HCT116 (cell line): ENCODE measurements at regions not wholly inside any gene's neighbourhood (a gene's known extent, or its start where the extent isn't known, plus 50 kb on each side); places are given as distances from the start of the nearest gene placed in this dataset.

Source experiments
- ATAC-seq: fragments of 200-7000 bp; cut with Tn5 transposase; 2 replicates; pipeline ENCODE4 v1.9.1; 2020; ENCODE audit warnings: mild to moderate bottlenecking, moderate library complexity
- BruUV-seq: library from RNA; stranded (reverse); fragments of 400-500 nt; replicated peaks from 2 replicates; lab custom pipeline; 2021; lab: Mats Ljungman, UMichigan
- CTCF ChIA-PET: fragments of 300-600 bp; sonication (Branson Sonifier 250); formaldehyde crosslinking; loops from one replicate; lab custom pipeline; 2021; ENCODE audit warnings: antibody characterized with exemption; lab: Charles Lee
- POLR2A ChIA-PET: fragments of 300-600, 350-600 bp; sonication (Branson Sonifier 250); formaldehyde crosslinking; loops from one replicate; lab custom pipeline; 2021; ENCODE audit warnings: antibody characterized with exemption; lab: Charles Lee
- RAD21 ChIA-PET, 2 experiments: fragments of 300-600 bp; sonication (Branson Sonifier 250); formaldehyde crosslinking; loops; one replicate each; lab custom pipeline; 2023; ENCODE audit warnings: low total read pairs in 2 of 2; ENCODE audit not compliant: uncharacterized antibody in 2 of 2, unreplicated experiment in 2 of 2, low non-redundant PET in 1 of 2; lab: Charles Lee
- DNase-seq: peaks from one replicate; pipeline ENCODE4 v3.0.0-alpha.2; 2010; ENCODE audit warnings: low read depth, low spot score
- H2AFZ ChIP-seq: fragments of 200-600 bp; shearing (Covaris generic), sonication (generic); 2 replicates; pipeline ENCODE4 v1.6.1; 2017; ENCODE audit warnings: low read depth, mixed run types, mixed read lengths, antibody characterized with exemption, low read length; ENCODE audit not compliant: poor library complexity, severe bottlenecking
- H3K27ac ChIP-seq: 2 replicates; pipeline ENCODE4 v1.5.1; 2012; ENCODE audit warnings: low read depth, low read length
- H3K27me3 ChIP-seq: fragments of 200-600 bp; sonication (generic); 2 replicates; pipeline ENCODE4 v1.6.1; 2016; ENCODE audit warnings: mixed run types, low read length, mixed read lengths; ENCODE audit not compliant: insufficient read depth
- H3K36me3 ChIP-seq, 2 experiments: fragments of 200-500 bp in 1 of 2; fragments of 200-600 bp in 1 of 2; sonication (Bioruptor generic) in 1 of 2; sonication (generic) in 1 of 2; 2 replicates each; pipeline versions ENCODE4 v1.5.1 to v1.6.1; 2014 to 2016; ENCODE audit warnings: low read length in 2 of 2, inconsistent platforms in 1 of 2, mixed read lengths in 1 of 2, mixed run types in 1 of 2; ENCODE audit not compliant: insufficient read depth in 2 of 2, control insufficient read depth in 1 of 2
- H3K4me1 ChIP-seq, 2 experiments: fragments of 200-600 bp in 1 of 2; sonication (generic) in 1 of 2; 2 replicates each; pipeline versions ENCODE4 v1.5.1 to v1.6.1; 2012 to 2017; ENCODE audit warnings: low read length in 2 of 2, inconsistent platforms in 1 of 2, mild to moderate bottlenecking in 1 of 2, mixed read lengths in 1 of 2, mixed run types in 1 of 2, moderate library complexity in 1 of 2; ENCODE audit not compliant: insufficient read depth in 2 of 2, control insufficient read depth in 1 of 2
- H3K4me2 ChIP-seq: fragments of 200-600 bp; sonication (generic); 2 replicates; pipeline ENCODE4 v1.6.1; 2017; ENCODE audit warnings: mixed run types, low read length, mixed read lengths
- H3K4me3 ChIP-seq, 2 experiments: fragments of 200-600 bp in 1 of 2; sonication (generic) in 1 of 2; replicated peaks in 1 of 2; 2 replicates each; pipeline ENCODE4 v1.5.1; 2011 to 2016; ENCODE audit warnings: low read length in 2 of 2, control low read depth in 1 of 2, low read depth in 1 of 2, mild to moderate bottlenecking in 1 of 2, mixed read lengths in 1 of 2, mixed run types in 1 of 2
- H3K79me2 ChIP-seq: fragments of 200-600 bp; sonication (generic); 2 replicates; pipeline ENCODE4 v1.6.1; 2017; ENCODE audit warnings: mild to moderate bottlenecking, mixed run types, low read length, moderate library complexity, mixed read lengths; ENCODE audit not compliant: insufficient read depth
- H3K9ac ChIP-seq: fragments of 200-600 bp; sonication (generic); 2 replicates; pipeline ENCODE4 v1.6.1; 2016; ENCODE audit warnings: low read length, mixed read lengths
- H3K9me2 ChIP-seq: fragments of 200-600 bp; sonication (generic), shearing (Covaris generic); 2 replicates; pipeline ENCODE4 v1.6.1; 2017; ENCODE audit warnings: mixed run types, mild to moderate bottlenecking, moderate library complexity; ENCODE audit not compliant: insufficient read depth
- H3K9me3 ChIP-seq, 2 experiments: fragments of 200-500 bp in 1 of 2; fragments of 200-600 bp in 1 of 2; sonication (Bioruptor generic) in 1 of 2; sonication (generic) in 1 of 2; 2 replicates each; pipeline ENCODE4 v1.6.1; 2014 to 2017; ENCODE audit warnings: low read length in 2 of 2, mixed read lengths in 2 of 2, inconsistent platforms in 1 of 2, low read depth in 1 of 2, mild to moderate bottlenecking in 1 of 2, mixed run types in 1 of 2, moderate library complexity in 1 of 2; ENCODE audit not compliant: control insufficient read depth in 1 of 2, insufficient read depth in 1 of 2
- H4K20me1 ChIP-seq: fragments of 200-600 bp; sonication (generic), shearing (Covaris generic); 2 replicates; pipeline ENCODE4 v1.6.1; 2017; ENCODE audit warnings: mixed run types, mild to moderate bottlenecking, moderate library complexity; ENCODE audit not compliant: insufficient read depth
- CEBPB ChIP-seq: IDR thresholded peaks from 2 replicates; pipeline ENCODE4 v1.6.1; 2012; ENCODE audit warnings: low read depth
- ELF1 ChIP-seq: IDR thresholded peaks from 2 replicates; pipeline ENCODE4 v1.6.1; 2012; ENCODE audit warnings: low read depth, borderline replicate concordance
- EZH2 ChIP-seq: fragments of 200-600 bp; sonication (generic); IDR thresholded peaks from 2 replicates; pipeline ENCODE4 v1.6.1; 2017; ENCODE audit warnings: antibody characterized with exemption, mixed run types
- EZH2phosphoT487 ChIP-seq: fragments of 200-600 bp; IDR thresholded peaks from 2 replicates; pipeline ENCODE4 v1.6.1; 2018; ENCODE audit warnings: antibody characterized with exemption, borderline replicate concordance
- FOSL1 ChIP-seq: IDR thresholded peaks from 2 replicates; pipeline ENCODE4 v1.6.1; 2012; ENCODE audit warnings: low read depth
- POLR2A ChIP-seq: IDR thresholded peaks from 2 replicates; pipeline ENCODE4 v1.7.0; 2011; ENCODE audit warnings: borderline replicate concordance; ENCODE audit not compliant: insufficient read depth, insufficient read length; ENCODE audit errors: extremely low read depth
- SIN3A ChIP-seq: IDR thresholded peaks from 2 replicates; pipeline ENCODE4 v1.6.1; 2012; ENCODE audit warnings: low read depth
- SP1 ChIP-seq: IDR thresholded peaks from 2 replicates; pipeline ENCODE4 v1.6.1; 2012; ENCODE audit warnings: low read depth
- SRF ChIP-seq: IDR thresholded peaks from 2 replicates; pipeline ENCODE4 v1.6.1; 2012; ENCODE audit warnings: low read depth
- YY1 ChIP-seq: IDR thresholded peaks from 2 replicates; pipeline ENCODE4 v1.6.1; 2011; ENCODE audit warnings: low read length, low read depth, moderate library complexity, mild to moderate bottlenecking; ENCODE audit not compliant: insufficient replicate concordance; ENCODE audit errors: extremely low read depth
- ZFX ChIP-seq: fragments of 450-650 bp; IDR thresholded peaks from 2 replicates; pipeline ENCODE4 v1.6.1; 2017
- ZNF274 ChIP-seq: fragments of 200-500 bp; sonication (Bioruptor generic); IDR thresholded peaks from 2 replicates; pipeline ENCODE4 v1.6.1; 2014; ENCODE audit warnings: mild to moderate bottlenecking, low read depth, low read length, inconsistent platforms
- intact Hi-C: fragments of 100-400 bp; cut with micrococcal nuclease; formaldehyde crosslinking; loops from 2 replicates; pipeline ENCODE4 v1.10.0; 2022
- TF ChIP-seq, protein P1 (sequence below): IDR thresholded peaks from 2 replicates; pipeline ENCODE4 v1.6.1; 2012
- TF ChIP-seq, protein P2 (sequence below), 3 experiments: fragments of 200-600 bp in 1 of 3; sonication (generic) in 1 of 3; IDR thresholded peaks in 2 of 3; conservative IDR thresholded peaks in 1 of 3; 2 replicates each; pipeline ENCODE4 v1.5.1; 2012 to 2017; ENCODE audit warnings: low read depth in 2 of 3, low read length in 2 of 3, antibody characterized with exemption in 1 of 3, borderline replicate concordance in 1 of 3, control low read depth in 1 of 3, mild to moderate bottlenecking in 1 of 3, mixed read lengths in 1 of 3, mixed run types in 1 of 3, moderate library complexity in 1 of 3; ENCODE audit not compliant: insufficient read depth in 1 of 3
- TF ChIP-seq, protein P3 (sequence below): IDR thresholded peaks from 2 replicates; pipeline ENCODE4 v1.6.1; 2012; ENCODE audit warnings: low read depth
- TF ChIP-seq, protein P4 (sequence below): IDR thresholded peaks from 2 replicates; pipeline ENCODE4 v1.6.1; 2012
- TF ChIP-seq, protein P5 (sequence below): IDR thresholded peaks from 2 replicates; pipeline ENCODE4 v1.6.1; 2011; ENCODE audit warnings: mild to moderate bottlenecking, low read length, moderate library complexity; ENCODE audit not compliant: insufficient replicate concordance; ENCODE audit errors: extremely low read depth

DNA sequence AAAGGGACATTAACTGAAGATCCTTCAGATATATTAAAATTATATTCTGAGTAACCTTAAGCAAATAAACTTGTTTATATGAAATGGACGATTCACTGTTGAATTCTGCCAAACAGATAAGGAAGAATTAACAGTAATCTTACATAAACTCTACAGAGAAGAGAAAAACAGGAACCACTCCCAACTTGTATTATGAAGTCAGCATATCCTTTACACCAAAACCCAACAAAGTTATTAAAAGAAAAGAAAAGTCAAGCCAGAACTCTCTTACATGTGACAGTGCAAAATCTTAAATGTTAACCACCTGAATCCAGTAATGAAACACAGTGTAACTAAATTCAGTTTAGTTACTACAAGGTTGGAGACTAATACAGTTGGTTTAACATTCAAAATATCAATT lies 185.8 kb downstream of the DEPDC1B start:
- no peaks in the 10 kb centered on the region for H3K36me3 ChIP-seq
- H3K9me3 ChIP-seq, result no peaks in the 10 kb centered on the region
- H3K4me1 ChIP-seq, result no peaks in the 10 kb centered on the region
- H3K79me2 ChIP-seq, result no peaks in the 10 kb centered on the region
- no peak for ATAC-seq
- TF ChIP-seq, protein P1, sequence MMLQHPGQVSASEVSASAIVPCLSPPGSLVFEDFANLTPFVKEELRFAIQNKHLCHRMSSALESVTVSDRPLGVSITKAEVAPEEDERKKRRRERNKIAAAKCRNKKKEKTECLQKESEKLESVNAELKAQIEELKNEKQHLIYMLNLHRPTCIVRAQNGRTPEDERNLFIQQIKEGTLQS, result no peak
- TF ChIP-seq ZNF274 (no peak), EZH2phosphoT487 (no peak), EZH2 (no peak), SIN3A (no peak), POLR2A (no peak), YY1 (no peak), CEBPB (no peak), SRF (no peak), FOSL1 (no peak), ELF1 (no peak), SP1 (no peak), ZFX (no peak)
- TF ChIP-seq, protein P2, sequence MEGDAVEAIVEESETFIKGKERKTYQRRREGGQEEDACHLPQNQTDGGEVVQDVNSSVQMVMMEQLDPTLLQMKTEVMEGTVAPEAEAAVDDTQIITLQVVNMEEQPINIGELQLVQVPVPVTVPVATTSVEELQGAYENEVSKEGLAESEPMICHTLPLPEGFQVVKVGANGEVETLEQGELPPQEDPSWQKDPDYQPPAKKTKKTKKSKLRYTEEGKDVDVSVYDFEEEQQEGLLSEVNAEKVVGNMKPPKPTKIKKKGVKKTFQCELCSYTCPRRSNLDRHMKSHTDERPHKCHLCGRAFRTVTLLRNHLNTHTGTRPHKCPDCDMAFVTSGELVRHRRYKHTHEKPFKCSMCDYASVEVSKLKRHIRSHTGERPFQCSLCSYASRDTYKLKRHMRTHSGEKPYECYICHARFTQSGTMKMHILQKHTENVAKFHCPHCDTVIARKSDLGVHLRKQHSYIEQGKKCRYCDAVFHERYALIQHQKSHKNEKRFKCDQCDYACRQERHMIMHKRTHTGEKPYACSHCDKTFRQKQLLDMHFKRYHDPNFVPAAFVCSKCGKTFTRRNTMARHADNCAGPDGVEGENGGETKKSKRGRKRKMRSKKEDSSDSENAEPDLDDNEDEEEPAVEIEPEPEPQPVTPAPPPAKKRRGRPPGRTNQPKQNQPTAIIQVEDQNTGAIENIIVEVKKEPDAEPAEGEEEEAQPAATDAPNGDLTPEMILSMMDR (IDR thresholded peaks at IDR 0.05 in 2 of 3, conservative IDR thresholded peaks at IDR 0.05 in 1 of 3; ENCODE audit: borderline replicate concordance in 1 of 3, insufficient read depth in 1 of 3, low read depth in 2 of 3, low read length in 2 of 3), result no peak
- TF ChIP-seq, protein P3, sequence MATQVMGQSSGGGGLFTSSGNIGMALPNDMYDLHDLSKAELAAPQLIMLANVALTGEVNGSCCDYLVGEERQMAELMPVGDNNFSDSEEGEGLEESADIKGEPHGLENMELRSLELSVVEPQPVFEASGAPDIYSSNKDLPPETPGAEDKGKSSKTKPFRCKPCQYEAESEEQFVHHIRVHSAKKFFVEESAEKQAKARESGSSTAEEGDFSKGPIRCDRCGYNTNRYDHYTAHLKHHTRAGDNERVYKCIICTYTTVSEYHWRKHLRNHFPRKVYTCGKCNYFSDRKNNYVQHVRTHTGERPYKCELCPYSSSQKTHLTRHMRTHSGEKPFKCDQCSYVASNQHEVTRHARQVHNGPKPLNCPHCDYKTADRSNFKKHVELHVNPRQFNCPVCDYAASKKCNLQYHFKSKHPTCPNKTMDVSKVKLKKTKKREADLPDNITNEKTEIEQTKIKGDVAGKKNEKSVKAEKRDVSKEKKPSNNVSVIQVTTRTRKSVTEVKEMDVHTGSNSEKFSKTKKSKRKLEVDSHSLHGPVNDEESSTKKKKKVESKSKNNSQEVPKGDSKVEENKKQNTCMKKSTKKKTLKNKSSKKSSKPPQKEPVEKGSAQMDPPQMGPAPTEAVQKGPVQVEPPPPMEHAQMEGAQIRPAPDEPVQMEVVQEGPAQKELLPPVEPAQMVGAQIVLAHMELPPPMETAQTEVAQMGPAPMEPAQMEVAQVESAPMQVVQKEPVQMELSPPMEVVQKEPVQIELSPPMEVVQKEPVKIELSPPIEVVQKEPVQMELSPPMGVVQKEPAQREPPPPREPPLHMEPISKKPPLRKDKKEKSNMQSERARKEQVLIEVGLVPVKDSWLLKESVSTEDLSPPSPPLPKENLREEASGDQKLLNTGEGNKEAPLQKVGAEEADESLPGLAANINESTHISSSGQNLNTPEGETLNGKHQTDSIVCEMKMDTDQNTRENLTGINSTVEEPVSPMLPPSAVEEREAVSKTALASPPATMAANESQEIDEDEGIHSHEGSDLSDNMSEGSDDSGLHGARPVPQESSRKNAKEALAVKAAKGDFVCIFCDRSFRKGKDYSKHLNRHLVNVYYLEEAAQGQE, result no peak
- TF ChIP-seq, protein P4, sequence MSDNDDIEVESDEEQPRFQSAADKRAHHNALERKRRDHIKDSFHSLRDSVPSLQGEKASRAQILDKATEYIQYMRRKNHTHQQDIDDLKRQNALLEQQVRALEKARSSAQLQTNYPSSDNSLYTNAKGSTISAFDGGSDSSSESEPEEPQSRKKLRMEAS, result no peak
- TF ChIP-seq, protein P5, sequence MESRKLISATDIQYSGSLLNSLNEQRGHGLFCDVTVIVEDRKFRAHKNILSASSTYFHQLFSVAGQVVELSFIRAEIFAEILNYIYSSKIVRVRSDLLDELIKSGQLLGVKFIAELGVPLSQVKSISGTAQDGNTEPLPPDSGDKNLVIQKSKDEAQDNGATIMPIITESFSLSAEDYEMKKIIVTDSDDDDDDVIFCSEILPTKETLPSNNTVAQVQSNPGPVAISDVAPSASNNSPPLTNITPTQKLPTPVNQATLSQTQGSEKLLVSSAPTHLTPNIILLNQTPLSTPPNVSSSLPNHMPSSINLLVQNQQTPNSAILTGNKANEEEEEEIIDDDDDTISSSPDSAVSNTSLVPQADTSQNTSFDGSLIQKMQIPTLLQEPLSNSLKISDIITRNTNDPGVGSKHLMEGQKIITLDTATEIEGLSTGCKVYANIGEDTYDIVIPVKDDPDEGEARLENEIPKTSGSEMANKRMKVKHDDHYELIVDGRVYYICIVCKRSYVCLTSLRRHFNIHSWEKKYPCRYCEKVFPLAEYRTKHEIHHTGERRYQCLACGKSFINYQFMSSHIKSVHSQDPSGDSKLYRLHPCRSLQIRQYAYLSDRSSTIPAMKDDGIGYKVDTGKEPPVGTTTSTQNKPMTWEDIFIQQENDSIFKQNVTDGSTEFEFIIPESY, result no peak
- DNase-seq, result no peak
- H3K27me3 ChIP-seq, result peaks cover 43% of the 10 kb centered on the region
- intact Hi-C loops, result no loop called here
- CTCF ChIA-PET, result no interaction called here
- no peak overlapping the region for H2AFZ ChIP-seq
- no TSS peak for BruUV-seq
- no peaks in the 10 kb centered on the region for H3K9me2 ChIP-seq
- no peak overlapping the region for H3K9ac ChIP-seq
- no peak overlapping the region for H3K4me2 ChIP-seq
- H3K27ac ChIP-seq, result no peak overlapping the region
- no peaks in the 10 kb centered on the region for H4K20me1 ChIP-seq
- POLR2A ChIA-PET, result no interaction called here
- H3K4me3 ChIP-seq, result no peak overlapping the region
- RAD21 ChIA-PET, result no interaction called here
